BLaER1 (cell line): ENCODE measurements at regions not wholly inside any gene's neighbourhood (a gene's known extent, or its start where the extent isn't known, plus 50 kb on each side); places are given as distances from the start of the nearest gene placed in this dataset.

ENCODE experiments used
- H3K27ac ChIP-seq: shearing (Covaris generic); formaldehyde crosslinking; 2 replicates; pipeline ENCODE4 v1.8.1; 2022
- H3K27me3 ChIP-seq: shearing (Covaris generic); formaldehyde crosslinking; 2 replicates; pipeline ENCODE4 v1.8.1; 2022
- H3K36me3 ChIP-seq: shearing (Covaris generic); formaldehyde crosslinking; 2 replicates; pipeline ENCODE4 v1.8.1; 2022
- H3K4me1 ChIP-seq: shearing (Covaris generic); formaldehyde crosslinking; 2 replicates; pipeline ENCODE4 v1.8.1; 2022
- H3K4me2 ChIP-seq: shearing (Covaris generic); formaldehyde crosslinking; 2 replicates; pipeline ENCODE4 v1.8.1; 2022
- H3K4me3 ChIP-seq: shearing (Covaris generic); formaldehyde crosslinking; 2 replicates; pipeline ENCODE4 v1.8.1; 2022
- H3K9ac ChIP-seq: shearing (Covaris generic); formaldehyde crosslinking; 2 replicates; pipeline ENCODE4 v1.8.1; 2022
- H3K9me3 ChIP-seq: shearing (Covaris generic); formaldehyde crosslinking; 2 replicates; pipeline ENCODE4 v1.8.1; 2022
- H4K20me1 ChIP-seq: shearing (Covaris generic); formaldehyde crosslinking; 2 replicates; pipeline ENCODE4 v1.8.1; 2022
- Cebpa-rat ChIP-seq: shearing (Covaris generic); IDR thresholded peaks from 2 replicates; pipeline ENCODE4 v1.8.1; 2022

- no peak overlapping the region for H3K9ac ChIP-seq
- no peaks in the 10 kb centered on the region for H3K27me3 ChIP-seq
- no peak overlapping the region for H3K27ac ChIP-seq
- no peak overlapping the region for H3K4me2 ChIP-seq
- no peaks in the 10 kb centered on the region for H3K4me1 ChIP-seq
- H3K36me3 ChIP-seq = no peaks in the 10 kb centered on the region
- no peak overlapping the region for H3K4me3 ChIP-seq
- TF ChIP-seq Cebpa-rat = no peak
- H4K20me1 ChIP-seq = no peaks in the 10 kb centered on the region
- H3K9me3 ChIP-seq = no peaks in the 10 kb centered on the region
These were observed 1083.3 kb upstream of the GYPC start for GRCh38 chr2:125572660-125573059.

GRCh38 chr2:125573432-125573831 lies 1082.5 kb upstream of the GYPC start:
- H3K9me3 ChIP-seq = no peaks in the 10 kb centered on the region
- H3K27me3 ChIP-seq = no peaks in the 10 kb centered on the region
- H3K9ac ChIP-seq = no peak overlapping the region
- H3K4me2 ChIP-seq = no peak overlapping the region
- TF ChIP-seq Cebpa-rat = no peak
- no peak overlapping the region for H3K27ac ChIP-seq
- no peaks in the 10 kb centered on the region for H3K36me3 ChIP-seq
- H3K4me1 ChIP-seq = no peaks in the 10 kb centered on the region
- no peak overlapping the region for H3K4me3 ChIP-seq
- no peaks in the 10 kb centered on the region for H4K20me1 ChIP-seq

- Histone ChIP-seq H3K27ac (no peak overlapping the region), H3K4me3 (no peak overlapping the region), H3K9ac (no peak overlapping the region), H3K36me3 (no peaks in the 10 kb centered on the region), H3K27me3 (no peaks in the 10 kb centered on the region), H3K4me2 (no peak overlapping the region), H3K9me3 (no peaks in the 10 kb centered on the region), H3K4me1 (no peaks in the 10 kb centered on the region), H4K20me1 (no peaks in the 10 kb centered on the region)
- no peak for TF ChIP-seq Cebpa-rat
These were observed 1079.4 kb upstream of the GYPC start for GRCh38 chr2:125576558-125576957.

GRCh38 chr2:125581557-125581956 lies 1074.4 kb upstream of the GYPC start:
- H3K4me2 ChIP-seq = no peak overlapping the region
- no peak overlapping the region for H3K4me3 ChIP-seq
- no peak overlapping the region for H3K9ac ChIP-seq
- H3K27me3 ChIP-seq = no peaks in the 10 kb centered on the region
- no peaks in the 10 kb centered on the region for H3K9me3 ChIP-seq
- no peak for TF ChIP-seq Cebpa-rat
- no peaks in the 10 kb centered on the region for H3K4me1 ChIP-seq
- no peaks in the 10 kb centered on the region for H3K36me3 ChIP-seq
- no peaks in the 10 kb centered on the region for H4K20me1 ChIP-seq
- no peak overlapping the region for H3K27ac ChIP-seq

GRCh38 chr2:125582516-125582915 lies 1073.4 kb upstream of the GYPC start:
- no peak overlapping the region for H3K9ac ChIP-seq
- TF ChIP-seq Cebpa-rat = no peak
- H3K9me3 ChIP-seq = no peaks in the 10 kb centered on the region
- no peak overlapping the region for H3K4me2 ChIP-seq
- no peaks in the 10 kb centered on the region for H3K27me3 ChIP-seq
- no peak overlapping the region for H3K4me3 ChIP-seq
- H3K36me3 ChIP-seq = no peaks in the 10 kb centered on the region
- no peak overlapping the region for H3K27ac ChIP-seq
- H3K4me1 ChIP-seq = no peaks in the 10 kb centered on the region
- H4K20me1 ChIP-seq = no peaks in the 10 kb centered on the region

GRCh38 chr2:125584732-125585131 lies 1071.2 kb upstream of the GYPC start:
- H3K4me2 ChIP-seq = no peak overlapping the region
- H3K27me3 ChIP-seq = no peaks in the 10 kb centered on the region
- no peak for TF ChIP-seq Cebpa-rat
- no peak overlapping the region for H3K27ac ChIP-seq
- H3K9ac ChIP-seq = no peak overlapping the region
- H3K9me3 ChIP-seq = no peaks in the 10 kb centered on the region
- no peaks in the 10 kb centered on the region for H4K20me1 ChIP-seq
- H3K4me3 ChIP-seq = no peak overlapping the region
- no peaks in the 10 kb centered on the region for H3K36me3 ChIP-seq
- H3K4me1 ChIP-seq = no peaks in the 10 kb centered on the region

- Histone ChIP-seq H4K20me1 (no peaks in the 10 kb centered on the region), H3K36me3 (no peaks in the 10 kb centered on the region), H3K4me3 (no peak overlapping the region), H3K4me2 (no peak overlapping the region), H3K9me3 (no peaks in the 10 kb centered on the region; the same call in 1 of the 2 replicates), H3K27ac (no peak overlapping the region), H3K4me1 (no peaks in the 10 kb centered on the region), H3K27me3 (no peaks in the 10 kb centered on the region), H3K9ac (no peak overlapping the region)
- no peak for TF ChIP-seq Cebpa-rat
These were observed 1067.2 kb upstream of the GYPC start for GRCh38 chr2:125588780-125589179.

- Histone ChIP-seq H3K9me3 (no peaks in the 10 kb centered on the region; the same call in 1 of the 2 replicates), H3K27me3 (no peaks in the 10 kb centered on the region), H3K4me3 (no peak overlapping the region), H4K20me1 (no peaks in the 10 kb centered on the region), H3K36me3 (no peaks in the 10 kb centered on the region), H3K27ac (no peak overlapping the region), H3K4me2 (no peak overlapping the region), H3K4me1 (peaks cover 6% of the 10 kb centered on the region; the same call in 1 of the 2 replicates), H3K9ac (no peak overlapping the region)
- no peak for TF ChIP-seq Cebpa-rat
These were observed 1064.0 kb upstream of the GYPC start for GRCh38 chr2:125591954-125592353.

- no peaks in the 10 kb centered on the region; the same call in 1 of the 2 replicates for H3K9me3 ChIP-seq
- no peak overlapping the region for H3K4me3 ChIP-seq
- peaks cover 6% of the 10 kb centered on the region; the same call in 1 of the 2 replicates for H3K4me1 ChIP-seq
- no peak overlapping the region for H3K9ac ChIP-seq
- no peak overlapping the region for H3K27ac ChIP-seq
- no peak overlapping the region for H3K4me2 ChIP-seq
- no peak for TF ChIP-seq Cebpa-rat
- no peaks in the 10 kb centered on the region for H4K20me1 ChIP-seq
- H3K27me3 ChIP-seq = no peaks in the 10 kb centered on the region
- H3K36me3 ChIP-seq = no peaks in the 10 kb centered on the region
These were observed 1062.9 kb upstream of the GYPC start for GRCh38 chr2:125593036-125593435.

GRCh38 chr2:125596612-125597011 lies 1059.3 kb upstream of the GYPC start:
- no peak overlapping the region for H3K4me3 ChIP-seq
- TF ChIP-seq Cebpa-rat = no peak
- H3K4me1 ChIP-seq = peaks cover 6% of the 10 kb centered on the region; the same call in 1 of the 2 replicates
- no peaks in the 10 kb centered on the region for H3K27me3 ChIP-seq
- no peak overlapping the region for H3K27ac ChIP-seq
- peak overlapping the region; percentile 46 for H3K4me2 ChIP-seq
- no peaks in the 10 kb centered on the region for H3K36me3 ChIP-seq
- H3K9ac ChIP-seq = no peak overlapping the region
- H3K9me3 ChIP-seq = no peaks in the 10 kb centered on the region
- no peaks in the 10 kb centered on the region for H4K20me1 ChIP-seq

GRCh38 chr2:125615438-125615837 lies 1040.5 kb upstream of the GYPC start:
- no peaks in the 10 kb centered on the region for H3K27me3 ChIP-seq
- no peak overlapping the region for H3K9ac ChIP-seq
- no peak overlapping the region for H3K4me3 ChIP-seq
- TF ChIP-seq Cebpa-rat = no peak
- H4K20me1 ChIP-seq = no peaks in the 10 kb centered on the region
- H3K4me1 ChIP-seq = no peaks in the 10 kb centered on the region
- H3K36me3 ChIP-seq = no peaks in the 10 kb centered on the region
- no peak overlapping the region for H3K27ac ChIP-seq
- H3K4me2 ChIP-seq = no peak overlapping the region
- H3K9me3 ChIP-seq = no peaks in the 10 kb centered on the region
